ENCODE measurements at regions not wholly inside any gene's neighbourhood (a gene's known extent, or its start where the extent isn't known, plus 50 kb on each side); places are given as distances from the start of the nearest gene placed in this dataset.

DNA sequence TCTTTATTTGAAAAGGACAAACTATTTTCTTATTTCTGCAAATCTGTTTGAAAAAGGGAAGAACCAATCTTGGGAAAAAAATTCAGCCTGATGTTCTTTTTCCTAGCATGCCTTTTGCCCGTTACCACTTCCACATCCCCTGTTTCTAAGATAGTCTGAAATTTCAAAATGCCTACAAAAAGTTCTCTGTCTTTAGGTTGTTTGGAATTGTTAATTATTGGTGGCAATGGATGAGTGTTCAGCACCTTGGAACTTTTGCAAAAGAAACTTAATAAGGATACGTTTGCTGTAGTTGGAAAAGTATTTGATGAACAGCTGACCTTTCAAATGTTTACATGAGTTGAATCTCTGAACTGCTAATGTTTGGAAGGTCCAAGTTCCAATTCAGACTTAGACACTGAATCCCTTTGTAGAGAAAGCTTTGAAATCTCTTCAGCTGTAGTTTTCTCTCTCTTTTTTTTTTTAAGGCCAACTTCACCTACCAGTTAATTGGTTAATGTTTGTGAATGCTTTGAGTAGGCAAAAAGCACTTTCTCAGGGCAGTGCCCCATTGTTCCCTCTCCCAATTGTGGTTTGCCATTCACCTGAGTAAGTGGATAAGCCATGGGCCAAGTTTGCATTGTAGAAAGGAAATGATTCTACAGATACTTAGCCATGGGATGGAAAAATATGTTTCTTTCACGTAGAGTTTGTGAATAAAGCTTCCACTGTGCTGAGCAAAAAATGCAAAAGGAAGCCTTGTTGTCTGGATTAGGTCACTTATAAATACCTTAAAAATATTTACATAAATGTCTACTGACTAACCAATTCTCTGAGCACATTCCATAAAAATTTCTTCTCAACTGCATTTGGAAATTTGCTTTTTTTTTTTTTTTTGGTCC is 156.4 kb upstream of the ELL2 start:
- no peak overlapping the region for H3K4me3 ChIP-seq (ENCODE audit: low read depth, low read length)
- no peak for DNase-seq (ENCODE audit: low read depth)
- TF ChIP-seq, protein P1, sequence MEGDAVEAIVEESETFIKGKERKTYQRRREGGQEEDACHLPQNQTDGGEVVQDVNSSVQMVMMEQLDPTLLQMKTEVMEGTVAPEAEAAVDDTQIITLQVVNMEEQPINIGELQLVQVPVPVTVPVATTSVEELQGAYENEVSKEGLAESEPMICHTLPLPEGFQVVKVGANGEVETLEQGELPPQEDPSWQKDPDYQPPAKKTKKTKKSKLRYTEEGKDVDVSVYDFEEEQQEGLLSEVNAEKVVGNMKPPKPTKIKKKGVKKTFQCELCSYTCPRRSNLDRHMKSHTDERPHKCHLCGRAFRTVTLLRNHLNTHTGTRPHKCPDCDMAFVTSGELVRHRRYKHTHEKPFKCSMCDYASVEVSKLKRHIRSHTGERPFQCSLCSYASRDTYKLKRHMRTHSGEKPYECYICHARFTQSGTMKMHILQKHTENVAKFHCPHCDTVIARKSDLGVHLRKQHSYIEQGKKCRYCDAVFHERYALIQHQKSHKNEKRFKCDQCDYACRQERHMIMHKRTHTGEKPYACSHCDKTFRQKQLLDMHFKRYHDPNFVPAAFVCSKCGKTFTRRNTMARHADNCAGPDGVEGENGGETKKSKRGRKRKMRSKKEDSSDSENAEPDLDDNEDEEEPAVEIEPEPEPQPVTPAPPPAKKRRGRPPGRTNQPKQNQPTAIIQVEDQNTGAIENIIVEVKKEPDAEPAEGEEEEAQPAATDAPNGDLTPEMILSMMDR (conservative IDR thresholded peaks at IDR 0.05; ENCODE audit: low read depth, low read length), result no peak

DNA sequence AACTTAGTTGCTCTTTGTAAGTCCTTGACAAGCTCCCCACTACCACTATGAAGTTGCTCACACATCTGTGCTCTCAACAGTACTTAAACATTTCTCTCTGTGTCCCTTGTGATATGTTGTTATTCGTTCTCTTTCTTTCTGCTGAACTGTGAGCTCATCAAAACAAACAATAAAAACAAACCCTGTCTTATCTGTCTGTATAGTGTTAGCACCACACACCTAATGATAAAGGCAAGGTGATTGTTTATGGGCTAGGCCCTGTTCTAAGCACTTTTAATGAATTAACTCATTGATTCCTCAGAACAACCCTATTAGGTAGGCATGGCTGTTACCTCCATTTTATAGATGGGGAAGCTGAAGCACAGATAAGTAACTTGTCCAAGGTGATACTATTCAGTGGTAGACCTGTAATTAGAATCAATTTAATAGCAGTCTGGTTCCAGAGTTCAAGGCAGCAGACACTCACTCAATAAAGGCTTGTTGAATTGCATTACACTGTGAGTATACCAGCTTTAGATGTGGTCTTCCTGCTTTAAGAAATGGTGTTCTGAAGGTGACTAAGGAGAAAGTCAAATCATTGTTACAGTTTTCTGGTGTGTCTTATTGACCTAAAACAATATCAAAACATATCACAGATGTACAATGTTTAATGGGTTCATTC is 153.6 kb upstream of the ELL2 start:
- H3K4me3 ChIP-seq (ENCODE audit: low read depth, low read length), result no peak overlapping the region
- DNase-seq (ENCODE audit: low read depth), result no peak
- TF ChIP-seq, protein P1 (conservative IDR thresholded peaks at IDR 0.05; ENCODE audit: low read depth, low read length), result no peak

DNA sequence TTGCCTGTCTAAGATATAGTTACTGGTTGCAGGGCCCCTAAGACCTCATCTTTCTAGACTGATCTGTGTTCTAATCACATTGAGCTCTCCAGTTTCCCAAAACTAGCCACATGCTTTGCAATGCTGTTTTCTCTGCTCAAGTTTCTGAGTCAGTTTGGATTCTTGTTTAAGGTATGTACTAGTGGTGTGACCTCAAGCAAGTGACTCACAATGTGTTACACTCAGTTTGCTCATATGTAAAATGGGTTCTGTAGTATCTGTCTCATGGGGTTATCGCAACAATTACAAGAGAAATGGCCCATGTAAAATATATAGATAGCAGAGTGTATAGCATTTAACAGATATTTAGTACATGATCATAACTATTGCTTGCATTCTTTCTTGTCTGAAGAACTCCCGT is 153.1 kb upstream of the ELL2 start:
- TF ChIP-seq, protein P1 (conservative IDR thresholded peaks at IDR 0.05; ENCODE audit: low read depth, low read length), result no peak
- no peak for DNase-seq (ENCODE audit: low read depth)
- H3K4me3 ChIP-seq (ENCODE audit: low read depth, low read length), result no peak overlapping the region

DNA sequence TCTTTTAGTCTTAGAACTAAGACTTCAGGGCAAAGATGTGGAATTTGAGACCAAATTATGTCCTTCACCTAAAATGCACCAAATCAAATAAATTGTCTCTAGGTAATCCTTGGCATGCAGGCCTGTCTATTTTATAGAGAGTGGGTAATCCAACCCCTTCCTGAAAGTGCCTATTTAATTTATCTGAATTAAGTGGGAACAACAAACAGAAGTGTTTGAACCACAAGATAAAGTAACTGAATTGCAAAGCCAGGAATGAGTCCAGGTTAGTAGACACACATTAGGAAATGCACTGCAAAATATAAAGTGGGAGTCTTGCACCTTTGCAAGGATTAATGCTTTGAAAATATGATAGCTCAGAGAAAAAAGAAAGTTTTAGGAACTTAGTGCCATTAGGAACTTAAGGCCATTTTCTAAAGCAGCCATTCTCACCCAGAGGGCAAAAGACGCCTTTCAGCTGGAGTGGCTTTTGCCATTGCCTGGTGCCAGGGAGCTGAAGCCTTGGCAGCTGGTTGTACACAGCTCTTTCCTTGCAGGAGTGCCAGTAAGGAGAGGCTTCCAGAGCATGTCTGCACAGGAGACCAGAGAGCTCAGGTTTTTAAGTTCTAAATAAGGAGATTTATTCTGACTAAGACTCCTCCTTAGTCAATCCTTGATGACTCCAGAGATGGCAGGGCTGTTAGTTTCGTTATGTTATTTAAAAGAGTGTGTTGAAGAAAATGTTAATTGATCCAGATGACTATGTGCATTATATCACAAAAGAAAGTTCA is 151.7 kb upstream of the ELL2 start:
- TF ChIP-seq, protein P1 (conservative IDR thresholded peaks at IDR 0.05; ENCODE audit: low read depth, low read length), result no peak
- no peak overlapping the region for H3K4me3 ChIP-seq (ENCODE audit: low read depth, low read length)
- no peak for DNase-seq (ENCODE audit: low read depth)

DNA sequence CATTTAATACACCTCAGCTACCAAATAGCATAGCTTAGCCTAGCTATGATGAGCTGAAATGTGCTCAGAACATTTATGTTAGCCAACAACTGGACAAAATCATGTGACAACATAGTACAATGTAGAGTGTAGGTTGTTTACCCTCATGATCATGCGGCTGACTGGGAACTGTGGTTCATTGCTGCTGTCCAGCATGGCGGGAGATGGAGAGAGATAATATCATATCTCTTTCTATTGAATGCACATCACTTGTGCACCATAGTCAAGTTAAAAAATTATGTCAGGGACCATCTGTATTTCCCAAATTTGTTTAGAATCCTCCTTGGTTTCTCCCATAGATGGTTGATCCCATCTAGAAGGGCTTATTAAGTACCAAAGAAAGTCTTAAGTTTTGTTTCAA is 151.1 kb upstream of the ELL2 start:
- H3K4me3 ChIP-seq (ENCODE audit: low read depth, low read length), result no peak overlapping the region
- TF ChIP-seq, protein P1 (conservative IDR thresholded peaks at IDR 0.05; ENCODE audit: low read depth, low read length), result no peak
- DNase-seq (ENCODE audit: low read depth), result no peak

DNA sequence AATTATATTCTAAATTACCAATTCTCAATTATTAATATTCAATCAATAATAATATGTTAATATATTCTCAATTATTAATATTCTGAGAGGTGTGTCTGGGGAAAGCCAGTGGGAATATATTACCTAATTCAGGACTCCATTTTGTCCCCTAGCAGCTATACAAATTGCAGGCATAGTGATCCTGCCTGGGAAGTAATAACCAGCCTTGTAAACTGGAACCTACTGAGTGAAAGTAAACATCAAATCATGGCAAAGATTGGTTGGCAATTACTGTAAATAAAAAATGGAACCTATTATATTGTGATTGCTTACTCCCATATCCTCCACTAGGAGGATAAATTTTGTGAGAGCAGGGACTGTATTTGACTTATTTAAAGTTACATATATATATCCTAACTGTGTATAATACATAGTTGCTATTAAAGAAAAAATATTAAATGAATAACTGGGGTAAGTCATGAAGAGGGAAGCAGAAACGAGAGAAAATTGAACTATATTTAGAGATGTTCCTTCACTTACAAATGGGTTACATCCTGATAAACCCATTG is 150.5 kb upstream of the ELL2 start:
- H3K4me3 ChIP-seq (ENCODE audit: low read depth, low read length), result no peak overlapping the region
- TF ChIP-seq, protein P1 (conservative IDR thresholded peaks at IDR 0.05; ENCODE audit: low read depth, low read length), result no peak
- DNase-seq (ENCODE audit: low read depth), result no peak

Data from epithelial cell of proximal tubule (primary cell).